CMK (cell line): ENCODE measurements at regions not wholly inside any gene's neighbourhood (a gene's known extent, or its start where the extent isn't known, plus 50 kb on each side); places are given as distances from the start of the nearest gene placed in this dataset.
"Not testable (repeated sequence)": the region's sequence is repeated elsewhere in the genome, so short reads cannot be mapped to it uniquely, and the experiment has no call there.

Source experiments
- DNase-seq: peaks from one replicate; pipeline ENCODE4 v3.0.0-alpha.2; 2010; ENCODE audit warnings: low read depth

DNA sequence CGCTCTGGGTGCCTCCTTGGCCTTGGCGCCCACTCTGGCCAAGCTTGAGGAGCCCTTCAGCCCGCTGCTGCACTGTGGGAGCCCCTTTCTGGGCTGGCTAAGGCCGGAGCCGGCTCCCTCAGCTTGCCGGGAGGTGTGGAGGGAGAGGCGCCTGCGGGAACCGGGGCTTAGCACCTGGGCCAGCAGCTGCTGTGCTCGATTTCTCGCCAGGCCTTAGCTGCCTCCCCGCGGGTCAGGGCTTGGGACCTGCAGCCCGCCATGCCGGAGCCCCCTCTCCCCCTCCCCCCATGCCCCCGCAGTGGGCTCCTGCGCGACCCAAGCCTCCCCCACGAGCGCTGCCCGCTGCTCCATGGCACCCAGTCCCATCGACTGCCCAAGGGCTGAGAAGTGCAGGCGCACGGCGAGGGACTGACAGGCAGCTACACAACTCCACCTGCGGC is 782.4 kb downstream of the METTL15 start:
- not testable (repeated sequence) for DNase-seq

DNA sequence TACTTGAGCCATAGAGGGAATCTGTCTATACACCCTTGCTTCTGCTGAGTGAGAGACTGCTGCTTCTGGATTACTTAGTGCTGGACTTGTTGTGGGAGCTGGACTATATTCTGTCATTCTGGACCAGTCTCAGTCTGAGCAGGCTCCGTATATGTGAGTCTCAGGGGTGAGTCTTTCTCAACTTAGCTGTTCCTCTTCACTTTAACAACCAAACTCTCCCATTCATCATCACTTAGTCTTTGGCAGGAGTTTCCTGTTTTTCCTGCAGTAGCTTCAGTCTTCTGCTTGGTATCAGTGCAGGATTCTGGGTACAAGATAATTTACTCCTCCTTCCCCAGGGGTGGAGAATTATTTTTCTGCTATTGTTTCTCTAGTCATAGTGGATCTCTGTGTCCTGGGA is 779.5 kb downstream of the METTL15 start:
- no peak for DNase-seq

DNA sequence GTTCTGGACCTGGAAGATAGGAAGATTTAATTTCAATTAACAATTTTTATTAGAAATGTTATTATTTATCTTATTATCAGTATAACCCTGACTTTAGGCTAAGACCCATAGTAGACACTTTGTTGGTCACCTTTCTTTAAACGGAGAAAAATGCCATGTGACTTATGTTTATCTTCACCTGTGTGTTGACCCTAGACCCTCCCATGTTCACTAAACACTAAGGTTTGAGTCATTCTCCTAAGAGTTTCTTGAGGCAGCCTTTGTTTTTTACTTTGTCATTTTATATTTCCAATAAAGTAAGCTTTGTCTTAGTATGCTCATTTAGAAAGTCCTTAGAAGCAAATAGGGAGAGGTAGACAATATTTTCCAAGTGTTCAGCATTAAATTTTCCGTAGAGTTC is 771.7 kb downstream of the METTL15 start:
- no peak for DNase-seq

DNA sequence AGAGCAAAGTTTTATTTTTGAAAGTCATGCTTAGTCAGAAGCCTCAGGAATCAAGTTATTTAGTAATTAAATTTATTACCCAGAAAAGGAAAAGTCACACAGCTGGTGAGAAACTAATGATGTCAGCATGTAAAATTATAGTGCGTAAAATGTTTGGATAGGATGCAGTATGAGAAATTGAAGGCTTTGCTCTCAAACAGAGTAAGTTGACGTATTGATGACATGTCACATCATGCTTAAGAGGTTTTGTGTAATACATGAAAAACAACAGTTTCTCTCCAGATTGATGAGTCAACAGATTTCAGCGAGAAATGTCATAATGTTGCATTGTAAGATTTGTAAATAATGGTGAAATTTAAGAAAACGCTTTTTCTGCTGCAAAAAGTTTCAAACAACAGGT is 769.8 kb downstream of the METTL15 start:
- no peak for DNase-seq

DNA sequence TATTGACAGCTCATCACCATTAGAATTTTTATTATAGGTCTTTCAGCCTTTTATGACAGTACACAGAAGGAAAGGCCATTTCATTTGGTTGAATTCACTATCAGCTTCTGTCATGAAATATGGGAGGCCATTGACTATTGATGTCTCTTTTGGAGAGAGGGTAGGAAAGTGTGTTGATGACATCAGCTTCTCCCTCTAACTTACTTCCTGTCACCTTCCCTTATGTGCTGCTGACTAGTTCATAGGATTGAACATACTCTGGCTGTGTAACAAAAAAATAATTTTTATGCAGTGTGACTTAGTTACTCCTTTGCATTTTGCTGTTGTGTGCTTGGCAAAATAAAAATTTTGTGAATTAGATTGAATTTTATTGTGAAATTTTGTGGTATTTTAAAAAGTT is 769.2 kb downstream of the METTL15 start:
- DNase-seq, result no peak

DNA sequence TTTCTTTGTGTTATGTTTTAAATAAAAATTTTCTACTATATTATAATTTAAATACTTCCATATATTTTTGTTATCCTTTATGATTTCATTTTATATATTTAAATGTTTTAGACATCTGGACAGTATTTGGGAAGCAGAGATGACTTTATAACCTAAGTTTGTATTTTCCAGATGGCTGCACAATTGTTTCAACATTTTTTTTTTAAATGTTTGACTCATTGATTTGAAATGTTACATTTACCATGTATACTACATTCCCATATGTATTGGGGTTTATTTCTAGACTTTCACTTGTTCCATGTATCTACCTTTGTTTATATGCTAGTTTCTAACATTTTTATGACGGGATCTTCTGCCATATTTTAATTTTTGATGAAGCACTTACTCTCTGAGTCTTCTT is 766.5 kb downstream of the METTL15 start:
- no peak for DNase-seq

DNA sequence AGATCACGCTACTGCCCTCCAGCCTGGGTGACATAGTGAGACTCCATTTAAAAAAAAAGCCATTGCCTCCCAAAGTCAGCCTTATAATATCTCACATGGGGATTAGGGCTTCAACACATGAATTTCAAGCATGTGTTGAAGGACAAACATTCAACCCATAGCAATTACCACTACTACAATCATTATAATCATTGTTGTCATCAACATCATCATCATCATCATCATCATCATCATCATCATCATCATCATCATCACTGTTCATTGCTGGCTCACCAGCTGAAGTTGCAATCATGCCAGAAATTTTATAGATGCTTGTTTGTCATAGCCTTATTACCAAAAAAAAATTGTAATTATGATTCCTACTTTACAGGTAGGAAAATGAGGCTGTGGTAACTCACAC is 762.9 kb downstream of the METTL15 start:
- DNase-seq, result no peak

DNA sequence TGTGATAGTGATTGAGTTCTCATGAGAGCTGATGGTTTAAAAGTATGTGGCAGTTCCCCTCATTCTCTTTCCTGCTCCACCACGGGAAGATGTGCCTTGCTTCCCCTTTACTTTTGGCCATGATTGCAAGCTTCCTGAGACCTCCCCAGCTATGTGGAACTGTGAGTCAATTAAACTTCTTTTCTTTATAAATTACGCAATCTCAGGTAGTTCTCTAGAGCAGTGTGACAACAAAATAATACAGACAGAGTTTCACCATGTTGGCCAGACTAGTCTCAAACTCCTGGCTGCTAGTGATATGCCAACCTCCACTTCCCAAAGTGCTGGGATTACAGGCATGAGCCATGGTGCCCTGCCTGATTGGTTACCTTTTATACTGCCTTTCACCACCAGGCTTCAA is 755.2 kb downstream of the METTL15 start:
- DNase-seq, result no peak

DNA sequence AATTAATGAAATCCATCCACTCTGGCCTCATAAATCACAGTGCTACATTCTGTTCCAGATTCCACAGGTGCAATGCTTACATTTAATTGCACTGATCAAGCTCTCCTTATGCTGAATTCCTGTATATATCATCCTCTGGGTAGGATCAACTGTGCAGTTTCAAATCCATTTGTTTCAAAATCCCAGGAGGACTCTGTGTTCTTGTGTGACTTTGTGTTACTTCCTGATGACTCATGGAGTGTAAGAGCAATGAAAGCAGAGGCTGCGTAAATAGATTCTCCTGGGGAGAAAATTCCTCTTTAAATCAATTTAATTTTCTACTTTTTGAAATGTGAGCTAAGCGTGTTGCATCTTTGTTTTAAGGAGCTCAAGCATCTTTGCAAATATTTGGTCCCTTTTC is 752.7 kb downstream of the METTL15 start:
- DNase-seq, result no peak

DNA sequence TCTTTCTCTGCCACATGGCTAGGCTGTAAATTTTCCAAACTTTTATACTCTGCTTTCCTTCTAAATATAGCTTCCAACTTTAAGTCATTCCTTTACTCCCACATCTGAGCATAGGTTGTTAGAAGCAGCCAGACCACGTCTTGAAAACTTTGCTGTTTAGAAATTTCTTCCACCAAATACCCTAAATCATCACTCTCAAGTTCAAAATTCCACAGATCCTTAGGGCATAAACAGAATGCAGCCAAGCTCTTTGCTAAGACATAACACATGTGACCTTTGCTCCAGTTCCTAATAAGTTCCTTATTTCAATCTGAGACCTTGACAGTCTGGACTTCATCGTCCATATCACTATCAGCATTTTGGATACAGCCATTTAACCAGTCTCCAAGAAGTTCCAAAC is 749.9 kb downstream of the METTL15 start:
- no peak for DNase-seq

DNA sequence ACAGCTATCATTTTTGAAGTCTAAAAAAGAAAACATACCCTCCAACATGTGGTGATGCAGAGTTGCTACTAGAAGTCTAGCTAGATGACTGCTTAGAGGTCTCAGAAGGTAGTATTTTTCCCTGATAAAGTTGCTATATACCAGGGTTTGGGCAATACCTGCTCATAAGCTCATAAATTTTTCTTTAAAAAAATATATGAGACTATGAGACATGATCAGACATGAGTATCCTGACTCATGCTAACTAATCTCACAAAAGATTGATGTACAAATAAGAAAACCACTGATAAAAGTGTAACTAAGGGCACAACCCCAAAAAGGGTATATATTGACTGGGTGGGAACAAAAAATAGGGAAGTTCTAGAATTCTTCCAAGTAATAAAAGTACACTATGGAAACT is 740.9 kb downstream of the METTL15 start:
- DNase-seq, result no peak

DNA sequence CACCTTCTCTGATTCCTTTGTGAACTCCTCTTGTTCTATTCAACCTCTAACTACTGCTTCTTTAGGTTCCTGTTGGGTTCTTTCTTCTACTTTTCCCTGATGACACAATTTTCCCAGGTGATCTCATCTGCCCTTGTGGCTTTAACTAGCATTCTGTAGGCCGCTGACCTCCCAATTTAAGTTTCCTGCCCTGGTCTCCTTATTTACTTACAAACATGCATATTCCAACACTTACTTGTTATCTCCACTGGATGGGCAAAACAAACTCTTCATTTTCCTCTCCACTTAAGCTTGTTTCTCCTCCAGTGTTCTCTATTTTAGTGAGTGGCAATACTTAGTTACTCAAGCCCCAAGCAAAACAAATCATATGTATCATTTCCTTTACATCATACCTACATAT is 734.5 kb downstream of the METTL15 start:
- no peak for DNase-seq

DNA sequence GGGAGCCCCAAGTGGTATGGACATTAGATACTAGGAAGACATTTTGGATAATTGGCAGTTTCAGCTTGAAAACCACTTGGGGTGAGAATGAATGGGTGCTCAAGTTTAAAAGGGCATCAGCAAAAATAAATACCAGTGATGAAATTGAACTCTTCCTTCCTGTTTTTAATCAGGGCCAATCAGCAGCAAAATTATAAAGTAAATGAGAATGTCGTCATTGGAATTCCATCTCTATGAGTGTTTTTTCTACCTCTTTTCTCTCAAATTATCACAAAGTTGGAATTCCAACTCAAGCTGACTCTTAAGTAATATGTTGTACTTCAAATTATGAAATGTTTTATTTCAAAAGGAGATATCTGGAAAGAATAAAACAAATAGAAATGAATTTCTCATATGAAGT is 730.6 kb downstream of the METTL15 start:
- no peak for DNase-seq

DNA sequence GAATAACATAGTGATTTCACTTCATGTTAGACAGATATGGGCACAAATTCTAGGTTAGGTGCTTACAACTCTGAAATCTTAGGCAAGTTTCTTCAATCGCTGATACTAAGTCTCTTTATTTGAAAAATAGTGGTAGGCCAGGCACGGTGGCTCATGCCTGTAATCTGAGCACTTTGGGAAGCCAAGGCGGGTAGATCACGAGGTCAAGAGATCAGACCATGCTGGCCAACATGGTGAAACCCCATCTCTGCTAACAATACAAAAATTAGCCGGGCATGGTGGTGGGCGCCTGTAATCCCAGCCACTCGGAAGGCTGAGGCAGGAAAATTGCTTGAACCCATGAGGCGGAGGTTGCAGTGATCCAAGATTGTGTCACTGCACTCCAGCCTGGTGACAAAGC is 729.4 kb downstream of the METTL15 start:
- no peak for DNase-seq

DNA sequence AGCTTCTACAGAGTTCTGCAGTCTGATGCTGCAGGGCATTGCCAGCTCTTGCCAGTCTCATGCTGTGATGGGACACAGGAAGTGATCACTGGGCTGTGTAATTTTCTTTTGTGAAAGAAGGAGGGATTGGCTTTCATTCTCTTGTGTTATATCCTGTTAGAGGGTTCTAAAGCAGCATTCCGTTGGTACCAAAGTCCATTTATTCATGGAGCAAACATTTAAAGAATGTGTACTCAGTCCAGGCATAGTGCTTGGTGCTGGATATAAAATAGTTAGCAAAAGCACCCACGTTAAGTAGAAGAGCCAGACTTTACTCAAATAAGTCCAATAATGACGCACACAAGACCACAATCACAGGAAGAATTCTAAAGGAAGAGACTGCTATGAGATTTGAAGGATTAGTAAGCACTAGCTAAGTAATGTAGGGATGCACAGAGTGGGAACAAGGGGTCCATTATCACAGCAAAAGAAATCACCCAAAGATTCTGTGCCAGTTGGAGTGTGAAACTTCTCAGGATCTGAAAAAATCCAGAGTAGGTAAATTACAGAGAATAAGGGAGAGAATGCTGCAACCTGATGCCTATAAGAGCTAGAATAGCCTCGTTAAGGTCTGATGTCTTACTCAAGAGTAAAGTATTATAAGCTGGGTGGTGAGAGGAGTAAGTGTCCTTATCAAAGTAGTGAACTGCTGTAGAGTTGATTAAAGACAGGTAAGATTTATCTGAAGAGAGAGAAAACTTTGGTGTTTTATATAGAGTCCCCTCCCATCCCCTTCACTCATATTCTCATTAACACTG is 728.3 kb downstream of the METTL15 start:
- no peak for DNase-seq

DNA sequence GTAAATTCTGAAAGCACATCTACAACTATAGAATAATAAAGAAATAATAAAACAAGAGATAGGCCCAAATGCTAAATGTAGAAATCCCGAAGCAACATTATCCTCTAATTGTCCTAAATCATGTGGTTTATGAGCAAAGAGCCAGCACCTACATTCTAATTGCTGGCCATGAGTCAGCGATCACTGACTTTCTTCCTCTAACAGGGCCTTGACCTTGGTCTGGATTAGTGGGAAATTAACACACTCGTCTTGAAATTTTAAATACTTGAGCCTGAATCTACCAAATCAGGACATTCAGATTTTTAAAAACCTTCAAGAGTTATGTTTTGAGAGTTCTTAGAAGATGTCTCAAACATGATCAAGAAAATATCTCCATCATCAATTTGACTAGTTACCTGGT is 727.6 kb downstream of the METTL15 start:
- DNase-seq, result no peak

DNA sequence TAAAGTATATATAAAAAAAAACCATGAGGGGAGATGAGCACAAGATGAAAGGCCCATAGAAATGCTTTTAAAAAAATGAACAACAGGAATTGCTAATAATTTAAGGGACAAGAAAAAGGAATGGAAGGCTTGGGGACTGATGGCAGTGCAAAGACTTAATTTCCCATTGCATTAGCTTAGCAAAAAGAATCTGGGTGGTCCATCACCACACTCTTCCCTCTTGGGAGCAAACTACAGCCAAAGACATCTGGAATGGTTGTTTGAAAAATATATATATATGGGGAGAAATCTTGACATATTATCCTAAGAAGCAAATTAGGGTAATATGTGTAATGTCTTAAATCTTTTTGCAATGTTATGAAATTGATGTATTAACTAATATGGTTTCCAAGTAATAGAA is 727.1 kb downstream of the METTL15 start:
- DNase-seq, result no peak

DNA sequence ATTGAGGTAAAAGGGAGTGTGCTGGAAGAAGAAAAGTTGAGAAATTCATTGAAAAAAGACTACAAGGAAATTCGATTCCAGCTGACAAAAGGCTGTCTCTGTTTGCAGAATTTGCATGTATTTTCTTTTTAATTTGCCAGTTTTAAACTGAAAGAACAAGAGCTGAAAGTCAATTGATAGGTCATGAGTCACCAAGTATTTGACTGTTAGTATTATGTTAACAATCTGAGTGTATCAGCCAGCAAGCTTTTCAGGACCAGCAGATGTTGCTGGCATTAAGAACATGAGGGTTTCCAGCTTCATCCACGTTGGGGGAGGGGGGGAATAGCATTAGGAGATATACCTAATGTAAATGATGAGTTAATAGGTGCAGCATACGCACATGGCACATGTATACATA is 726.7 kb downstream of the METTL15 start:
- no peak for DNase-seq

DNA sequence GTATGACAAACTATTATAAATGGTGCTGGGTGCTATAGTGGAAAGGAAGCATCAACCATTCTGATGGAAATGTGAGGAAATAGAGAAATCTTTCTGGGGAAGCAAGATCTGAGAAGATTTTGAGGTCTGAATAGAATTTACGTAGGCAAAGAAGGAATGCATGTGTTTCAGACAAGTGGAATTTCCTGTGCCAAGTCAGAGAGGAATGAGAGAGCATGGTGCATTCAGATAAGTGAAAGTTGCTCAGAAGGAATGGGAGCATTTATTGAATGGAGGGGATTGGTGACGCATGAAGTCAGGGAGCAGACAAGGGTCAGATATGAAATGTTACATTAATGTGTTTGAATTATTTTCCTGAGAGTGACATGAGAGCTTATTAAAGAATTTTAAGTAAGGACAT is 725.5 kb downstream of the METTL15 start:
- DNase-seq, result no peak

DNA sequence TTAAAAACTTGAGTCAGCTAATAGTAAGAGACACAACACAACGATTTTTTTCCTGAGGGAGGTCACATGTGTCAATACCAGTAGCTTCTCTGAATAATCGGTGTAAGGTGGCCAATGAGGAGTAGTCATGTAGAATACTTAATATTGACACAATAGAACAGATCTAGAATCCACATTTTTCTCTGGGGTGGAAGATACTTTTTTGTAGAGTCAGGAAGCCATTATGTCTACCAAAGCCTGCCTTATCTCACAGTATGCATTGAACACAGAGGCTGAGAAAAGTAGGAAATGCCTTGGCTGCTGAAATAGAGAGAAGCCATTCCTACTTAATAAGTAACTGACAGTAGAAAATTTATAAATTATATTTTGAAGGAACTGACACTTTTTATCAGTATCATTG is 725.0 kb downstream of the METTL15 start:
- no peak for DNase-seq

DNA sequence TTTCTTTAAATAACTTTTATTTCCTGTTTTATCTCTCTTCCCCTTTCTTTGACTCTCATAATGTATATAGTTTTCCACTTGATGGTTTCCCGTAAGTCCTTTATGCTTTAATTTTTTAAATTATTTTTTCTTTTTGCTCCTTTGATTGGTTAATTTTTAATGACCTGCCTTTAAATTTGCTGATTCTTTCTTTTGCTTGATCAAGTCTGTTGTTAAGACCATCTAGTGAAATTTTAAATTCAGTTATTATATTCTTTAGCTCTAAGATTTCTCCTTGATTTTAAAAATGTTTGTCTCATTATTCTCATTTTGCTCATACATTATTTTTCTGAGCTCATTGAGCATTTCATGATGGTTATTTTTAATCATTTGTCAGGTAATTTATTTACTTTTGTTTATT is 718.6 kb downstream of the METTL15 start:
- DNase-seq, result no peak

DNA sequence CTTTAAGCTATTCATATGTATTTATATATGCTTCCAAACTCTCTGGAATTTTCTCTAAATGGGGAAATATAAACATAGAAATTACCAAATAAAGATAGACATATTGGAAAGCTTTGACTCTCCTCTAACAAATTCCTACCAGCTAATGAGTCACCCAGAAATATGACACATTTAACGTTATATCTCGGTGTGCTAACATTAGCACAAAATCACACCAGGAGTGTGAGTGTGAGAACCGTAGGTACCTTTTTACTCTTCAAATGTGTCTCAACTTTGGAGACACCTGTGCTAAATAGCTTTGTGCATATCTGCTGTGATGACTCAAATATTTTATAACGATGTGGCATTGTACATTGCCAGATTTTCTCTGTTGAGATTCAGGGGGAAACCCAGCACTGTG is 714.4 kb downstream of the METTL15 start:
- no peak for DNase-seq

DNA sequence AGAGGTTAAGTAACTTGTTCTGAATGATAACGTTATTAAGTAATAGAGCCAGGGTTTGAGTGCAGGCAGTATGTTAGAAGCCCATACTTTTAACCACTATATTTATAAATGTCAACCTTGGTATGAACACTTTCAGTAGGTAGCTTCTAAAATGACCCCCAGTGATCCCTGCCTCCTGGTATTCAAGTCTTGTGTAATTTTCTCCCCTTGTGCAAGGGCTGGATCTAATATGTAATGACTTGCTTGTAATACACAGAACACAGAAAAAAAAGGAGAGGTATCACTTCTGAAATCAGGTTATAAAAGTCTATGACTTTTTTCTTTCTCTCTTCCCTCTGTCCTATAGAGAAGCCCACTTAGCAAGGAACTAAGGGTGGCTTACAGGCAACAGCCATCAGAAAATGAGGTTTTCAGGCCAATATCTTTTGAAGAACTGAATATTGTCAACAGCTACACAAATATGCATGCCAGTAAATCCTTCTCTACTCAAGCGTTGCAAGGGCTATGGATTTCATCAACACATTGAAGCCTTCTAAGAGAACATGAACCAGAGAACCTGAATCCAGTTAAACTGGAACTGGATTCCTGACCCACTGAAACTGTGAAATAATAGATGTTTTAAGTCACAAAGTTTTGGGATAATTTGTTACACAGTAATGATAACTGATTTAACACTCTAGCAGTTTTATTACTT is 712.3 kb downstream of the METTL15 start:
- no peak for DNase-seq

DNA sequence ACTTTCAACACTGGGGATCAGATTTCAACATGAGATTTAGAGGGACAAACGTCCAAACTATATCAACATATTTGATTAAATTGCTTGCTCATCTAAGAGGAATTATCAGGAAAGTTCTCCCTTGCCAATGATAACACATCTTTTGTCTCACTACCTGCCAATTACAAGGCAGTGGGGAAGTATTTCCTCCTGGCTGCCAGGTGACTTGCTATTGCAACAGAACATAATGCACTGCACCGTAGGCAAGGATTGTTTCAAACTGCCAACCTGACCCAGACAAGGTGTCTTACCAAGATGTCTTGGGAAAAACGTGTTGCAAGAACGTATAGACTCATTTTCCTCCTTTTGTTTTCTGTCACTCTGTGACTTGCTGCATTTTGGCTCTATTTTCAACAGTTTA is 711.6 kb downstream of the METTL15 start:
- DNase-seq, result no peak
